Suppressor macrophage treated with lipopolysaccharide for 4 hours (primary cell): ENCODE measurements at regions not wholly inside any gene's neighbourhood (a gene's known extent, or its start where the extent isn't known, plus 50 kb on each side); places are given as distances from the start of the nearest gene placed in this dataset.
A peak's percentile ranks its signal among the peaks of the same experiment; 100 is the strongest.
"Not testable (repeated sequence)": the region's sequence is repeated elsewhere in the genome, so short reads cannot be mapped to it uniquely, and the experiment has no call there.

ENCODE experiments used
- DNase-seq: peaks from one replicate; pipeline ENCODE4 v3.0.0-alpha.2; 2020

DNA sequence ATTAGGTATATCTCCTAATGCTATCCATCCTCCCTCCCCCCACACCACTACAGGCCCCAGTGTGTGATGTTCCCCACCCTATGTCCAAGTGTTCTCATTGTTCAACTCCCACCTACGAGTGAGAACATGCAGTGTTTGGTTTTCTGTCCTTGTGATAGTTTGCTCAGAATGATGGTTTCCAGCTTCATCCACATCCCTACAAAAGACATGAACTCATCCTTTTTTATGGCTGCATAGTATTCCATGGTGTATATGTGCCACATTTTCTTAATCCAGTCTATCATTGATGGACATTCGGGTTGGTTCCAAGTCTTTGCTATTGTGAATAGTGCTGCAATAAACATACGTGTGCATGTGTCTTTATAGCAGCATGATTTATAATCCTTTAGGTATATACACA is 53.8 kb upstream of the HIVEP2 start:
- not testable (repeated sequence) for DNase-seq

DNA sequence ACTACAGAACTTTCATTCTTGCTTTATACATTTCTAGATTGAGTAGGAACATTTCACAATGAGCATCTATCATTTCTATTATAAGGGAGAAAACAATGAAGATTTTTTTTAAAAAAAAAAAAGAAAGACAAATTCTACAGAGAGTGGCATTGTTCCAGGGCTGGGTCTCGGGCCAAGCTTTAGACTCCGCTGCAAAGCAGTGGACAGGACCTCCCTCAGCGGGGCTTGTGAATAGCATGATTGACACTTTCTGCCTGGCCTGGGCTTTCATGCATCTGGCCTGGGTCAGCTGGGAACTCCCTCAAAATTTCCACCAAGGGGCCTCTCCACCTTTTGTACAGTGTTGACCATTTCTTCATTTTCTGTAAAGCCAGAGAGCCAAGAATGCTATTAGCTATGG is 55.8 kb upstream of the HIVEP2 start:
- DNase-seq, result no peak

DNA sequence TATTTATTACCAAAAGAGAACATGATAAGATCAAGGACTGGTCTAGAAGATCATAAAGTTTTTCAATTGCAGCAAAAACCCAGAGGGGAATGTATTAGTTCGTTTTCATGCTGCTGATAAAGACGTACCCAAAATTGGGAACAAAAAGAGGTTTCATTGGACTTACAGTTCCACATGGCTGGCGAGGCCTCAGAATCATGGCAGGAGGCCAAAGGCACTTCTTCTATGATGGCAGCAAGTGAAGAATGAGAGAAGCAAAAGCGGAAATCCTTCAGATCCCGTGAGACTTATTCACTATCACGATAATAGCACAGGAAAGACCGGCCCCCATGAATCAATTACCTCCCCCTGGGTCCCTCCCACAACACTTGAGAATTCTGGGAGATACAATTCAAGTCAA is 57.7 kb upstream of the HIVEP2 start:
- DNase-seq, result no peak

DNA sequence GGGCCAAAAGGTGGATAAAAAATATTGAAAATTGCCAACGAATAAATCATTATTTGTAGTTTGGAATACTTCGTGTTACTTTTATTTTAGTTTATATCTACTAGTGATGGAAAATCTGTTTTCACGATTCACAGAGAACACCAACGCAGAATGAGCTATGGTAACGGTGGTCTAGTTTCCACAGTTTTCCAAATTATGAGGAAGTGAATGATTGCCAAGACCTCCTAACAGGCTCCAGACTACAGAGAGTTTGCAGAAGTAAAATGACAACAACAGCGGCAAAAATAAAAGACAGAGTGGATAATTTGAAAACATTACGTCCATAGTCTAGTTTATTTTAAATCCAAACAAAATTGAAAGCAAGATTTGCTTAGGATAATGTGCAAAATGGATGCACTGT is 57.0 kb upstream of the AIG1 start:
- no peak for DNase-seq

DNA sequence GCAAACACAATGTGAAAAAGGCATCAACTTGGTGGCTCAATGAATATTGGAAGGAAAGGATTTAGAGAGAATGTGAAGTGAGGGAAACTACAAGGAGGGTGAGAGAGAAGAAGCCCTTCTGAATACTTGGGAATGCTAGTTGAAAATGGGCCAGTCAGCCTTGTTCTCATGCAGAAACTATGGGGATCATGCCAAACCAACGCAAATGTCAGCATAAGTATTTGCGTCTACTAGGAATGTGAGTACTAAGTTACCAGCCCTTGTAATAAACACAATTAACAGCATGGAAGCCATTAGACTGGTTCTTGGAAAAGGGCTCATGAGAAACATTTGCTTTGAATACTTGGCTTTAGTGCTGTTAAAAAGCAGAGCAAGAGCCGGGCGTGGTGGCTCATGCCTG is 54.9 kb upstream of the AIG1 start:
- no peak for DNase-seq

DNA sequence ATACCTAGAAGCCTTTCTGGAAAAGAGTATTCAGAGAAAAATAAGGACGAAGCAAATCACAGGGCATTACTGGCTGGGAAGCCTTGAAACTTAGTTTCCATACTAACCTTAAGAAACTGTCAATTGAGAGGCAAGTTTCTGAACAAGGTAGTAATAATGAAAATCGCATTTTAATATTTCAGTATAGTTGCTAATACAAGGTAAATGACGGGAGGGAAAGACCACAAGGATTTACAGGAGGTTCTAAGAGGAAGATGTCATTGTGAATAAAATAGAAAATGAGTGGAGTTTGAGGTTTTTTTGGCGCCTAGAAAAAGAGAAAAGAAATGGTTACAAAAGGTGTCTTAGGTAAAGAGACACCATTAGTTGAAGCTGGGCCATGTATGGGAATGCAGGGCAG is 53.9 kb upstream of the AIG1 start:
- no peak for DNase-seq

DNA sequence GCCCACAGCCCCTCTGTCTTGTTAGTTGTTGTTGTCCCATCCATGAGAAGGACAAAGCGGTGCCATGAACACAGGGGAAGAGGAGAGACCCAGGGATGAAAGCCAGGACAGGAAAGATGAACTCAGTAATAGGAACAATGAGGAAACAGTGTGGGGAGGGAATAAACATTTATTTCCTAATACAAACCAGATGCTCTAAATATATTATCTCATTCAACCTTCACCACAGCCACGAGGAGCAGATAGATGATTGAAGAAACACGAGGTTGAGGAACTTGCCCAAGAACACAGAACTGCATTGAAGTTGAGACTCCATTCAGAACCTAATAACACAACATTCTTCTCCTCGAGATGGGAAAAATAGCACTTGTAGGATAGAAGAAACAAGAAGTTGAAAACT is 53.0 kb upstream of the AIG1 start:
- peak; percentile 55 for DNase-seq

DNA sequence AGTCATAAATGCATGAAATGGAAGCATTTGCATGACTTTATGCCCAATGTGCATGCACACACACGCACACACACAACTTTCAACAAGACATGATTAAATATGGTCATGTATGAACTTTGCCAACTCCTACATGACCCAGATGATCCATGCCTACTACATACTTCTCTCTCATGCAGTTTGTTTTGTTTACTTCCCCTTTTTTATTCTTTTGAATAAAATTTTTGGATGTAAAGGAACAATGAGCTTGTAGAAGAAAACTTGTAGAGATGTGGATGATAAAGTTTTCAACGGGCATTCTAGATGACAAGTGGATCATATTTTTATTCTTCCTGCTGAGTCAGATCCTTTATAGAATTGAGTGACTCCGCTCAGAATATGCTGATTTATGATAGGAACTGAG is 50.8 kb upstream of the AIG1 start:
- DNase-seq, result no peak
